H1 (cell line): ENCODE measurements at regions not wholly inside any gene's neighbourhood (a gene's known extent, or its start where the extent isn't known, plus 50 kb on each side); places are given as distances from the start of the nearest gene placed in this dataset.

Experiments used
- CTCF ChIA-PET: fragments of 300-600 bp; sonication (Branson Sonifier 250); formaldehyde crosslinking; loops from one replicate; lab custom pipeline; 2021; ENCODE audit not compliant: partially characterized antibody; lab: Charles Lee
- POLR2A ChIA-PET: fragments of 300-600 bp; sonication (Branson Sonifier 250); formaldehyde crosslinking; loops from one replicate; lab custom pipeline; 2021; ENCODE audit warnings: inconsistent platforms; ENCODE audit not compliant: partially characterized antibody; lab: Charles Lee
- DNase-seq, 2 experiments: peaks; one replicate each; pipeline versions ENCODE4 v3.0.0 to v3.0.0-alpha.2; 2010 to 2022; ENCODE audit warnings: low spot score in 2 of 2, low read depth in 1 of 2, mixed read lengths in 1 of 2
- FAIRE-seq: peaks from 2 replicates; lab custom pipeline; 2011; peaks lifted over from hg19 to GRCh38; lab: Jason Lieb, UNC
- H2AFZ ChIP-seq: 2 replicates; pipeline ENCODE4 v1.8.1; 2012; ENCODE audit warnings: low read length, inconsistent platforms
- H2AK5ac ChIP-seq: 2 replicates; pipeline ENCODE4 v1.6.1; 2013; ENCODE audit warnings: low read depth, low read length
- H2BK120ac ChIP-seq: replicated peaks from 2 replicates; pipeline ENCODE3; 2013; ENCODE audit warnings: low read depth, low read length, inconsistent platforms
- H2BK12ac ChIP-seq: 2 replicates; pipeline ENCODE4 v1.6.1; 2013; ENCODE audit warnings: low read depth, low read length
- H2BK15ac ChIP-seq: 2 replicates; pipeline ENCODE4 v1.6.1; 2013; ENCODE audit warnings: low read length
- H2BK20ac ChIP-seq: 2 replicates; pipeline ENCODE4 v1.6.1; 2013; ENCODE audit warnings: low read length
- H2BK5ac ChIP-seq: 2 replicates; pipeline ENCODE4 v1.6.1; 2013; ENCODE audit warnings: low read depth, low read length
- H3K14ac ChIP-seq: 2 replicates; pipeline ENCODE4 v1.6.1; 2013; ENCODE audit warnings: inconsistent platforms; ENCODE audit not compliant: insufficient read length
- H3K18ac ChIP-seq: 2 replicates; pipeline ENCODE4 v1.6.1; 2013; ENCODE audit warnings: low read length; ENCODE audit errors: extremely low read depth
- H3K23ac ChIP-seq: 2 replicates; pipeline ENCODE4 v1.6.1; 2013; ENCODE audit warnings: inconsistent platforms; ENCODE audit not compliant: insufficient read length
- H3K23me2 ChIP-seq: 2 replicates; pipeline ENCODE4 v1.6.1; 2013; ENCODE audit warnings: low read depth, low read length
- H3K27ac ChIP-seq: 2 replicates; pipeline ENCODE4 v1.6.1; 2011; ENCODE audit warnings: low read depth, low read length, inconsistent platforms
- H3K27me3 ChIP-seq, 4 experiments: replicated peaks in 1 of 4; 1 replicate in 1 of 4; 2 replicates in 3 of 4; pipeline versions ENCODE4 v1.6.1 to v1.8.1; 2011 to 2013; ENCODE audit warnings: low read length in 3 of 4, mild to moderate bottlenecking in 3 of 4, inconsistent platforms in 2 of 4, mixed read lengths in 2 of 4, moderate library complexity in 1 of 4; ENCODE audit not compliant: control insufficient read depth in 3 of 4, insufficient read depth in 3 of 4; ENCODE audit errors: extremely low read depth in 1 of 4
- H3K36me3 ChIP-seq, 4 experiments: 2 replicates each; pipeline versions ENCODE4 v1.6.1 to v1.8.1; 2011 to 2013; ENCODE audit warnings: mild to moderate bottlenecking in 4 of 4, low read length in 3 of 4, moderate library complexity in 2 of 4, control low read depth in 1 of 4, inconsistent platforms in 1 of 4; ENCODE audit not compliant: insufficient read depth in 4 of 4, control insufficient read depth in 2 of 4
- H3K4ac ChIP-seq: replicated peaks from 2 replicates; pipeline ENCODE3; 2013; ENCODE audit warnings: low read length, low read depth, mixed read lengths, inconsistent platforms; ENCODE audit not compliant: insufficient read length
- H3K4me1 ChIP-seq, 4 experiments: replicated peaks in 1 of 4; 1 replicate in 1 of 4; 2 replicates in 3 of 4; pipeline versions ENCODE4 v1.6.1 to v1.8.1; 2011 to 2013; ENCODE audit warnings: low read length in 3 of 4, inconsistent platforms in 2 of 4, mixed read lengths in 1 of 4; ENCODE audit not compliant: insufficient read depth in 4 of 4, control insufficient read depth in 3 of 4
- H3K4me2 ChIP-seq, 2 experiments: 2 replicates each; pipeline versions ENCODE4 v1.6.1 to v1.8.1; 2011 to 2013; ENCODE audit warnings: low read depth in 2 of 2, low read length in 2 of 2, control low read depth in 1 of 2, inconsistent platforms in 1 of 2, mild to moderate bottlenecking in 1 of 2; ENCODE audit not compliant: insufficient read depth in 1 of 2
- H3K4me3 ChIP-seq, 4 experiments: fragments of 200-600, 300-600 bp in 1 of 4; sonication (generic), shearing (Covaris generic), sonication (Bioruptor Twin) in 1 of 4; 2 replicates each; pipeline versions ENCODE4 v1.5.1 to v1.8.1; 2011 to 2016; ENCODE audit warnings: low read length in 4 of 4, low read depth in 3 of 4, control low read depth in 2 of 4, inconsistent platforms in 2 of 4, mild to moderate bottlenecking in 2 of 4, mixed read lengths in 1 of 4, moderate library complexity in 1 of 4; ENCODE audit not compliant: insufficient read depth in 2 of 4; ENCODE audit errors: extremely low read depth in 1 of 4
- H3K56ac ChIP-seq: replicated peaks from 2 replicates; pipeline ENCODE3; 2013; ENCODE audit warnings: low read depth, mild to moderate bottlenecking, mixed read lengths, low read length, inconsistent platforms; ENCODE audit not compliant: insufficient read length
- H3K79me1 ChIP-seq: 2 replicates; pipeline ENCODE4 v1.6.1; 2013; ENCODE audit warnings: low read depth, low read length, control low read depth
- H3K79me2 ChIP-seq, 2 experiments: 2 replicates each; pipeline versions ENCODE4 v1.6.1 to v1.8.1; 2012 to 2013; ENCODE audit warnings: low read length in 2 of 2, mild to moderate bottlenecking in 2 of 2, inconsistent platforms in 1 of 2; ENCODE audit not compliant: insufficient read depth in 2 of 2, control insufficient read depth in 1 of 2
- H3K9ac ChIP-seq, 4 experiments: replicated peaks in 1 of 4; 1 replicate in 1 of 4; 2 replicates in 3 of 4; pipeline versions ENCODE4 v1.6.1 to v1.8.1; 2011 to 2013; ENCODE audit warnings: low read depth in 3 of 4, low read length in 3 of 4, control low read depth in 2 of 4, mild to moderate bottlenecking in 2 of 4, moderate library complexity in 2 of 4, inconsistent platforms in 1 of 4; ENCODE audit errors: extremely low read depth in 1 of 4
- H3K9me3 ChIP-seq, 2 experiments: 2 replicates each; pipeline versions ENCODE4 v1.6.1 to v1.8.1; 2012 to 2013; ENCODE audit warnings: mild to moderate bottlenecking in 2 of 2, moderate library complexity in 2 of 2, control low read depth in 1 of 2, inconsistent platforms in 1 of 2, low read depth in 1 of 2, low read length in 1 of 2, mixed read lengths in 1 of 2; ENCODE audit not compliant: insufficient read depth in 2 of 2
- H4K20me1 ChIP-seq, 2 experiments: replicated peaks in 1 of 2; 2 replicates each; pipeline versions ENCODE3 to v1.8.1; 2011 to 2013; ENCODE audit warnings: inconsistent platforms in 2 of 2, low read length in 2 of 2, mild to moderate bottlenecking in 1 of 2; ENCODE audit not compliant: insufficient read depth in 2 of 2, control insufficient read depth in 1 of 2
- H4K5ac ChIP-seq: 2 replicates; pipeline ENCODE4 v1.6.1; 2013; ENCODE audit warnings: low read length, low read depth, mixed read lengths, inconsistent platforms; ENCODE audit not compliant: insufficient read length
- H4K8ac ChIP-seq: 2 replicates; pipeline ENCODE4 v1.8.0; 2013; ENCODE audit warnings: mild to moderate bottlenecking, moderate library complexity, low read length, inconsistent platforms; ENCODE audit not compliant: insufficient read depth; ENCODE audit errors: extremely low read depth
- H4K91ac ChIP-seq: replicated peaks from 2 replicates; pipeline ENCODE3; 2013; ENCODE audit warnings: low read length, mixed read lengths, inconsistent platforms; ENCODE audit not compliant: insufficient read length
- CBX5 ChIP-seq: fragments of 300-800, 300-1000 bp; sonication (generic); IDR thresholded peaks from 2 replicates; pipeline ENCODE4 v1.7.1; 2016; ENCODE audit warnings: antibody characterized with exemption, low read length, low read depth
- MAFK ChIP-seq: IDR thresholded peaks from 2 replicates; pipeline ENCODE4 v1.6.1; 2012; ENCODE audit warnings: low read depth, mild to moderate bottlenecking, improper control_type of control experiment, low read length
- WGBS, 2 experiments: shearing (Covaris generic) in 1 of 2; methylation state at CpG; one replicate each; pipeline versions ENCODE4 v1.1.6 to v1.1.7; 2013 to 2015; ENCODE audit warnings: low lambda C conversion rate in 2 of 2, mixed read lengths in 2 of 2, inconsistent platforms in 1 of 2, low coverage in 1 of 2, missing lambda C conversion rate in 1 of 2; ENCODE audit not compliant: insufficient replicate concordance in 2 of 2, insufficient coverage in 1 of 2, insufficient read length in 1 of 2; ENCODE audit errors: extremely low coverage in 1 of 2, missing lambda C conversion rate in 1 of 2; 5-methylcytosine and 5-hydroxymethylcytosine counted together

DNA sequence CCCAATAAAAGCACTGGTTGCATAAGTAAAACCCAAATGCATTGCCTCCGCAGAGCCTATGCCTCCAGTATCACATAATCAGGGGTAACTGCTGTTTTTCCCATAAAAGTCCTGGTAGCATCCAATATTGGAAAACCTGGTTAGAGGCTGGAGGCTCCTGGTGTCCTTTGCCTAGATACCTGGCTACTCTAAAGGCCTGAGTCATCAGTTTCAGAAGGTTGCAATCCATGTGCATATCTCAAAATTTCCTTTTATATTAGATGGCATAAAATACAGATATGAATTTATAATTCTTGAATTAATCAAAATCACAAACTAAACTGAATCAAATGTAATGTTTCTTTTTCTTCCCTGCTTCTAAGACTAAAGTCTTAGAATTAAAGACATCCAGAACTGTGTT is 164.2 kb upstream of the DCN start:
- H3K79me1 ChIP-seq, result no peaks in the 10 kb centered on the region
- 97% methylated on average over 1 of the region's 1 CpG; no CpG with 5 or more reads in 1 of the 2 experiments for WGBS, 2 experiments
- no peaks in the 10 kb centered on the region for H3K23me2 ChIP-seq
- H2BK15ac ChIP-seq, result no peak overlapping the region
- no peak overlapping the region for H4K91ac ChIP-seq
- H3K56ac ChIP-seq, result no peak overlapping the region
- H3K23ac ChIP-seq, result no peak overlapping the region
- H4K8ac ChIP-seq, result no peak overlapping the region
- no peak overlapping the region for H2BK120ac ChIP-seq
- ChIA-PET CTCF (interaction anchor here (2.2 kb wide), 1 partner anchor 8 kb away, joined by 8 read pairs; no protein-coding TSS in a partner anchor), POLR2A (no interaction called here)
- no peak overlapping the region for H3K27ac ChIP-seq
- no peaks in the 10 kb centered on the region for H4K20me1 ChIP-seq
- DNase-seq, result no peak
- no peak overlapping the region for H2BK12ac ChIP-seq
- 0 out of 4 replicates have a peak, but pooled peaks cover 0 to 3% of the 10 kb centered on the region in 2 experiments for H3K9me3 ChIP-seq
- H3K4me2 ChIP-seq, result no peak overlapping the region
- no peak overlapping the region for H3K4ac ChIP-seq
- no peak overlapping the region for H3K18ac ChIP-seq
- H2AFZ ChIP-seq, result no peak overlapping the region
- H4K5ac ChIP-seq, result no peak overlapping the region
- no peak overlapping the region for H2BK20ac ChIP-seq
- FAIRE-seq, result no peak
- H3K14ac ChIP-seq, result no peak overlapping the region
- H3K4me1 ChIP-seq, result no peaks in the 10 kb centered on the region
- H3K9ac ChIP-seq, result no peak overlapping the region
- peaks cover 0 to 2% (median 0%) of the 10 kb centered on the region in 4 experiments; a peak in 1 of 7 replicates for H3K27me3 ChIP-seq
- TF ChIP-seq MAFK (0 out of 2 replicates have a peak, but pooled peaks have one; percentile 30), CBX5 (no peak)
- H3K36me3 ChIP-seq, result no peaks in the 10 kb centered on the region
- H3K4me3 ChIP-seq, result no peak overlapping the region
- H2AK5ac ChIP-seq, result no peak overlapping the region
- H2BK5ac ChIP-seq, result no peak overlapping the region
- H3K79me2 ChIP-seq, result no peaks in the 10 kb centered on the region
